Stomach (tissue), 8 donors: ENCODE measurements at regions not wholly inside any gene's neighbourhood (a gene's known extent, or its start where the extent isn't known, plus 50 kb on each side); places are given as distances from the start of the nearest gene placed in this dataset.

ENCODE experiments used
- DNase-seq, 2 donors: peaks; one replicate each; pipeline versions ENCODE4 v3.0.0 to v3.0.0-alpha.2; 2013 to 2019
- H3K27ac ChIP-seq, 5 donors: fragments of 200-600 bp in 4 of 5; sonication (generic) in 4 of 5; one replicate each; pipeline ENCODE4 v1.5.1; 2013 to 2019; ENCODE audit warnings: mild to moderate bottlenecking in 1 of 5, moderate library complexity in 1 of 5
- H3K27me3 ChIP-seq, 3 donors: fragments of 200-600 bp; sonication (generic); one replicate each; pipeline ENCODE4 v1.5.1; 2017 to 2019; ENCODE audit warnings: mixed run types in 1 of 3
- H3K36me3 ChIP-seq, 4 donors: fragments of 200-600 bp; sonication (generic); 1 replicate in 3 of 4; 2 replicates in 1 of 4; pipeline ENCODE4 v1.5.1; 2016 to 2019
- H3K4me1 ChIP-seq, 4 donors: fragments of 200-600 bp; sonication (generic); one replicate each; pipeline ENCODE4 v1.5.1; 2016 to 2019
- H3K4me3 ChIP-seq, 4 donors: fragments of 200-600 bp; sonication (generic) in 3 of 4; one replicate each; pipeline ENCODE4 v1.5.1; 2016 to 2019; ENCODE audit warnings: mild to moderate bottlenecking in 1 of 4
- H3K9me3 ChIP-seq, 4 donors: fragments of 200-600 bp; sonication (generic); one replicate each; pipeline ENCODE4 v1.5.1; 2016 to 2019
- CTCF ChIP-seq, 7 experiments: fragments of 450-650 bp in 4 of 7; fragments of 200-600 bp in 3 of 7; sonication (generic) in 3 of 7; IDR thresholded peaks; one replicate each; pipeline ENCODE4 v1.5.1; 2016 to 2019; ENCODE audit warnings: antibody characterized with exemption in 7 of 7, control low read depth in 2 of 7, mild to moderate bottlenecking in 1 of 7
- EP300 ChIP-seq: sonication (generic); formaldehyde crosslinking; IDR thresholded peaks from one replicate; pipeline ENCODE4 v1.6.1; 2017; ENCODE audit warnings: antibody characterized with exemption
- POLR2A ChIP-seq, 4 donors: fragments of 450-650 bp; IDR thresholded peaks; one replicate each; pipeline ENCODE4 v1.6.1; 2016; ENCODE audit warnings: antibody characterized with exemption in 4 of 4, control low read depth in 2 of 4, mild to moderate bottlenecking in 1 of 4, moderate library complexity in 1 of 4
- POLR2AphosphoS5 ChIP-seq, 3 donors: sonication (generic); formaldehyde crosslinking; IDR thresholded peaks; one replicate each; pipeline ENCODE4 v1.6.1; 2016; ENCODE audit warnings: antibody characterized with exemption in 3 of 3
- WGBS, 5 donors: extraction: QIAGEN DNeasy Blood & Tissue Kit in 3 of 5; methylation state at CpG; one replicate each; pipeline versions ENCODE4 v1.1.5 to v1.1.7; 2013 to 2018; 5-methylcytosine and 5-hydroxymethylcytosine counted together
- intact Hi-C: fragments of 100-400 bp; cut with DNase I; formaldehyde crosslinking; loops from one replicate; pipeline ENCODE4 v1.15.1; 2023; ENCODE audit warnings: low total_unique reads
- donor health status: healthy with polysubstance abuse.
- donor health status: Bipolar disorder and iron deficiency.
- donor health status: healthy.

- intact Hi-C loops, result no loop called here
- Histone ChIP-seq H3K36me3 (no peaks in the 10 kb centered on the region), H3K27me3 (no peaks in the 10 kb centered on the region), H3K4me3 (no peak overlapping the region), H3K27ac (no peak overlapping the region), H3K9me3 (no peaks in the 10 kb centered on the region), H3K4me1 (no peaks in the 10 kb centered on the region)
- DNase-seq, result no peak
- TF ChIP-seq CTCF (IDR thresholded peaks at IDR 0.05) (no peak), POLR2AphosphoS5 (IDR thresholded peaks at IDR 0.05) (no peak), POLR2A (IDR thresholded peaks at IDR 0.05) (no peak)
- WGBS, 5 donors, result 60 to 80% (median 74%) methylated on average over 5 of the region's 5 CpGs
Observed at GRCh38 chr13:72160977-72161376, 294.0 kb upstream of the DACH1 start.

DNA sequence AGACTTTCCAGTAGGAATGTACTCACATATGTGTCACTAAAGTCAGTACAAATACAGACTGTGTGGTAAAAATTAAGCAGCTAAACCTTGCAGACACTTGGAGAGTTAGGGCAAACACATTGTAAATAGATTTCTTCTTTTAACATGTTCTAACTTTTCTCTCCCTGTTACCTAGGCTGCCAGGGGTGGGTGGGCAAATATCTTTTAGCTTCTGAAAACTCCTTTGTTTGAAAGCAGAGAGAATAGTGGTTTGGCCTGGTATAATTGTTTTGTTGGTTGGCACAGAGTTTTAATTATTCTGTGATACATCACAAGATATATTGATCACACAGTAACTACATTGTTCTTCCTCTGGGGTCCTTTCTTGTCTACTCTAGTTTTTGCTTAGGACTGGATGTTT is 289.8 kb upstream of the DACH1 start:
- H3K27ac ChIP-seq, result no peak overlapping the region
- H3K4me1 ChIP-seq, result no peaks in the 10 kb centered on the region
- TF ChIP-seq CTCF (IDR thresholded peaks at IDR 0.05) (no peak), POLR2A (IDR thresholded peaks at IDR 0.05) (no peak), EP300 (no peak), POLR2AphosphoS5 (IDR thresholded peaks at IDR 0.05) (no peak)
- intact Hi-C loops, result no loop called here
- no peaks in the 10 kb centered on the region for H3K27me3 ChIP-seq
- H3K9me3 ChIP-seq, result no peaks in the 10 kb centered on the region
- no peak for DNase-seq
- no peaks in the 10 kb centered on the region for H3K36me3 ChIP-seq
- no peak overlapping the region for H3K4me3 ChIP-seq

DNA sequence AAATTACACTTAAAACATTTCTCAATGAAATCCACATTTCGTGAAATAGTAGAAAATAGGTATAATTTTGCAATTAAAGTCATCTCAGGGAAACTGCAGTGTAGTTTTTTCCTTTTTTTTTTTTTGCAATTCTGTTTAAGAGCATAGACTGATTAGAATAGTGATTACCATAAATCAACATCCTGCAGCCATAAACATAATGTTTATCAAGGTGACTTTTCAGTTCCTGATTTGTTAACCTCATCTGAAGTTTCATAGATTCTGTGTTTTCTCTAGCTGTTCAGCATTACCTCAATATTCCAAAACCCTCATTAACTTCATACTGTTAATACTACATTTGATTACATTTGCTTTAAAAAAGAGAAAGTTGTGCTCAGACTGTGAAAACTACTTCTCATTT is 286.3 kb upstream of the DACH1 start:
- DNase-seq, result no peak
- TF ChIP-seq CTCF (IDR thresholded peaks at IDR 0.05) (no peak), POLR2A (IDR thresholded peaks at IDR 0.05) (no peak), EP300 (no peak), POLR2AphosphoS5 (IDR thresholded peaks at IDR 0.05) (no peak)
- H3K4me3 ChIP-seq, result no peak overlapping the region
- WGBS, 5 donors, result 74 to 92% (median 78%) methylated on average over 1 of the region's 1 CpG
- no peaks in the 10 kb centered on the region for H3K9me3 ChIP-seq
- H3K36me3 ChIP-seq, result no peaks in the 10 kb centered on the region
- no peaks in the 10 kb centered on the region for H3K27me3 ChIP-seq
- no peaks in the 10 kb centered on the region for H3K4me1 ChIP-seq
- intact Hi-C loops, result no loop called here
- H3K27ac ChIP-seq, result no peak overlapping the region

DNA sequence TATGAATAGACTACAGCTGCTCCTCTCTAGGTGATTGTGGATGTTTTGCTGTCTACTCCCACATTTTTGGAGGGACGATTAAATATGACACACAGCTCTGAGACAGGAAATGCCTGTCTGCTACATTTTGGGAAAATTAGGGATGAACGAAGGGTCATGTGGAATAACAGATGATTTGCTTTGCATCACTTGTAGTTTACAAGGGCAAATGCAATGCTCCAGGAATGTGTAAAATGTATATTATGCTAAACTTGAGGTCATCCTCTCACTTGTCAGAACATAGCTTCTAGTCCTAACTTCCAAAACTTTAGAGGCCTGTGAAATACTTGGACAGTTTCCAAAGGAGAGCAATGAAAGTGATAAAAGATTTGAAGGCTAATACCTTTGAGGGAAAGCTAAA is 284.2 kb upstream of the DACH1 start:
- Histone ChIP-seq H3K27ac (no peak overlapping the region), H3K9me3 (no peaks in the 10 kb centered on the region), H3K36me3 (no peaks in the 10 kb centered on the region), H3K4me3 (no peak overlapping the region), H3K4me1 (no peaks in the 10 kb centered on the region), H3K27me3 (no peaks in the 10 kb centered on the region)
- TF ChIP-seq POLR2AphosphoS5 (IDR thresholded peaks at IDR 0.05) (no peak), EP300 (no peak), POLR2A (IDR thresholded peaks at IDR 0.05) (no peak), CTCF (IDR thresholded peaks at IDR 0.05) (no peak)
- intact Hi-C loops, result no loop called here
- WGBS, 5 donors, result 53 to 75% (median 72%) methylated on average over 2 of the region's 2 CpGs
- DNase-seq, result peak in 1 of 2 donors; percentile 30

GRCh38 chr13:72150502-72150901 is 283.5 kb upstream of the DACH1 start:
- TF ChIP-seq EP300 (no peak), CTCF (IDR thresholded peaks at IDR 0.05) (no peak), POLR2AphosphoS5 (IDR thresholded peaks at IDR 0.05) (no peak), POLR2A (IDR thresholded peaks at IDR 0.05) (no peak)
- Histone ChIP-seq H3K27me3 (no peaks in the 10 kb centered on the region), H3K36me3 (no peaks in the 10 kb centered on the region), H3K9me3 (no peaks in the 10 kb centered on the region), H3K4me1 (no peaks in the 10 kb centered on the region), H3K27ac (no peak overlapping the region), H3K4me3 (no peak overlapping the region)
- intact Hi-C loops, result no loop called here
- DNase-seq, result no peak
- WGBS, 5 donors, result 75 to 84% (median 78%) methylated on average over 3 of the region's 3 CpGs
